Tibial nerve (tissue), 3 donors: ENCODE measurements at regions not wholly inside any gene's neighbourhood (a gene's known extent, or its start where the extent isn't known, plus 50 kb on each side); places are given as distances from the start of the nearest gene placed in this dataset.

ENCODE experiments used
- POLR2A ChIP-seq, 2 donors: fragments of 450-650 bp; IDR thresholded peaks; one replicate each; pipeline ENCODE4 v1.6.1; 2017; ENCODE audit warnings: antibody characterized with exemption in 2 of 2, mild to moderate bottlenecking in 2 of 2, moderate library complexity in 2 of 2
- TF ChIP-seq, protein P1 (sequence below), 5 experiments: fragments of 200-600 bp in 3 of 5; fragments of 450-650 bp in 2 of 5; sonication (generic) in 3 of 5; IDR thresholded peaks; one replicate each; pipeline ENCODE4 v1.5.1; 2016 to 2019; ENCODE audit warnings: antibody characterized with exemption in 5 of 5, mild to moderate bottlenecking in 3 of 5, moderate library complexity in 2 of 5

DNA sequence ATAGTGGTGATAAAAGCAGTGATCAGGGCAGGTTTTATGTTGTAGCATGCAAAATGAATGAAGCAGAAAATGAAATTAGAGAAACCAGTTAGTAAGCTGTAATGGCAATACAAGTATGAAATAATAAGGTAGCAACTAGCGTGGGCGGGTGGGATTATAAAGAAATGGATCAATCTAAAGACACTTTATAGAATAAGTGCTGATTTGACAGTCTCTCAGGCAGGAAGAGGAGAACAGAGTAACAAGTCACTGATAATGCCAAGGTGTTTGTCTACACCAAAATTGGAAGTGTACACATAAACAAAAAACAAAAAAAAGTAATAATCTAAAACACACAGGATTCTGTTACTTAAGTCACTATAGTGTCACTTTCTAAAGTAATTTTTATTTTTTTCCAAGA, 51.0 kb upstream of the PCBP1 start:
- no peak for TF ChIP-seq POLR2A (IDR thresholded peaks at IDR 0.05)
- TF ChIP-seq, protein P1, sequence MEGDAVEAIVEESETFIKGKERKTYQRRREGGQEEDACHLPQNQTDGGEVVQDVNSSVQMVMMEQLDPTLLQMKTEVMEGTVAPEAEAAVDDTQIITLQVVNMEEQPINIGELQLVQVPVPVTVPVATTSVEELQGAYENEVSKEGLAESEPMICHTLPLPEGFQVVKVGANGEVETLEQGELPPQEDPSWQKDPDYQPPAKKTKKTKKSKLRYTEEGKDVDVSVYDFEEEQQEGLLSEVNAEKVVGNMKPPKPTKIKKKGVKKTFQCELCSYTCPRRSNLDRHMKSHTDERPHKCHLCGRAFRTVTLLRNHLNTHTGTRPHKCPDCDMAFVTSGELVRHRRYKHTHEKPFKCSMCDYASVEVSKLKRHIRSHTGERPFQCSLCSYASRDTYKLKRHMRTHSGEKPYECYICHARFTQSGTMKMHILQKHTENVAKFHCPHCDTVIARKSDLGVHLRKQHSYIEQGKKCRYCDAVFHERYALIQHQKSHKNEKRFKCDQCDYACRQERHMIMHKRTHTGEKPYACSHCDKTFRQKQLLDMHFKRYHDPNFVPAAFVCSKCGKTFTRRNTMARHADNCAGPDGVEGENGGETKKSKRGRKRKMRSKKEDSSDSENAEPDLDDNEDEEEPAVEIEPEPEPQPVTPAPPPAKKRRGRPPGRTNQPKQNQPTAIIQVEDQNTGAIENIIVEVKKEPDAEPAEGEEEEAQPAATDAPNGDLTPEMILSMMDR (IDR thresholded peaks at IDR 0.05) = no peak
